GM23248 (cell line): ENCODE measurements at regions not wholly inside any gene's neighbourhood (a gene's known extent, or its start where the extent isn't known, plus 50 kb on each side); places are given as distances from the start of the nearest gene placed in this dataset.

Experiments
- EZH2 ChIP-seq: fragments of 200-600 bp; sonication (generic); IDR thresholded peaks from 2 replicates; pipeline ENCODE4 v1.6.1; 2018; ENCODE audit warnings: antibody characterized with exemption, mild to moderate bottlenecking; ENCODE audit not compliant: insufficient read depth, poor library complexity, severe bottlenecking
- EZH2phosphoT487 ChIP-seq: fragments of 200-600 bp; sonication (generic); IDR thresholded peaks from 2 replicates; pipeline ENCODE4 v1.6.1; 2018; ENCODE audit warnings: antibody characterized with exemption, moderate library complexity, mild to moderate bottlenecking, low read depth; ENCODE audit not compliant: insufficient read depth

- no peak for TF ChIP-seq EZH2phosphoT487
- no peak for TF ChIP-seq EZH2
These were observed 83.2 kb upstream of the SSTR1 start for GRCh38 chr14:38124506-38124905.
